ENCODE measurements at regions not wholly inside any gene's neighbourhood (a gene's known extent, or its start where the extent isn't known, plus 50 kb on each side); places are given as distances from the start of the nearest gene placed in this dataset.

DNA sequence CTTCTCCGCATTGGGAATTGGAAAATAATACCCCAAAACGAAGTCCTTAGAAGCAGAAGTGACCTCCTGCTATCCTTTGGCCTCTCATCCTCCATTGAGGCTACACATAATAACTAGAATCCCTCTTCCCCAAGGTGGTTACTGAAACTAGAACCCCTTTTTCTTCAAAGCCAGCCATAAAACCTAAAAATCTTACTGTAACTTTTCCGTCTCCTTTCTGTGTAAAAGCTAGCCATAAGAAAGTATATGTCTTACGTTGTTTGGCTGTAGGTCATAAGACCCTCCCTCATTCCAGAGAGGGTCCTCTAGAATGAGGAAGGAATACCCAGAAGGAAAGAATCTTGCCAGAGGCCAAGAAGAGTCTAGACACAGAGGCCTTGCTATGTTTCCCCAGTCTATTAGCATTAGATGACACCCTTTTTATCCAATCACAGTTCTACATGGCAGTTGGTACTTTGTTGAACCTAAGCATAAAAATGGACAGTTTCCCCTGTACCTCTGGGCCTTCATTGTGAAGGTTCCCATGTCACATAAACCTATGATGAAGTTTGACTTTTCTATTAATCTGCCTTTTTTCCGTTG lies 133.9 kb upstream of the BTN3A2 start:
- no peaks in the 10 kb centered on the region for H3K27me3 ChIP-seq (ENCODE audit: control insufficient read depth, insufficient read depth, low read length)
- DNase-seq (ENCODE audit: low read depth): no peak
- TF ChIP-seq CTCF (IDR thresholded peaks at IDR 0.05; ENCODE audit: insufficient read depth, low read length, poor library complexity, severe bottlenecking): no peak
- no peak overlapping the region for H3K4me3 ChIP-seq (ENCODE audit: low read depth, low read length)
- no peaks in the 10 kb centered on the region for H3K36me3 ChIP-seq (ENCODE audit: control insufficient read depth, insufficient read depth, low read length)

DNA sequence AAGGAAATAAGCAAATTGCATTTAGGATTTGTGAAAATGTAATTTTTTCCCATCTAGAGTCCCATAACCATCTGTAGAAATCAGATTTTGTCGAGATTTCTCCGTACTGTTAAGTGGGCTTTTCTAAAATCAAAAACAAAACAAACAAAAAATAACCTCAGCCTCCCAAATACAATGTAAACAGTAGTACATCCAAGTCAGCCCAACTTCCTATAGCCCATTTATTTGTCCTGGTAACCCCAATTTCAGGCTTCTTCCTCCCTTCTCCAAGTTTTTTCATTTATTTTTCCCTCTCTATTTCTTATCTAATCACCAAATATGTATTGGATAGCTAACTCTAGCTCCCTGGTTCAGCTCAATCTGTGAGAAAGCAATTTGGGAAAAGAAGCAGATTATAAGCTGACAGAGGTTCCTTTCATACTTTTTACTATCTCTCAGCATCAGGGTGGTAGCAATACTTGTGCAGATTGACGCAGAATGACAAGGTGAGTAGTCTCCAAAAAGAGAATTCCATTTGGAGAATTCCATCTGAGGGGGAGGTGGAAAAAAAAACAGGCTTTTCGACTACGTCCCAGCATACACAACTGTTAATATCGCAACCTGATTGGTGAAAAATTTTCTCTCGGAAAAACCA lies 132.6 kb upstream of the BTN3A2 start:
- no peaks in the 10 kb centered on the region for H3K27me3 ChIP-seq (ENCODE audit: control insufficient read depth, insufficient read depth, low read length)
- no peak for TF ChIP-seq CTCF (IDR thresholded peaks at IDR 0.05; ENCODE audit: insufficient read depth, low read length, poor library complexity, severe bottlenecking)
- no peak for DNase-seq (ENCODE audit: low read depth)
- no peak overlapping the region for H3K4me3 ChIP-seq (ENCODE audit: low read depth, low read length)
- no peaks in the 10 kb centered on the region for H3K36me3 ChIP-seq (ENCODE audit: control insufficient read depth, insufficient read depth, low read length)

DNA sequence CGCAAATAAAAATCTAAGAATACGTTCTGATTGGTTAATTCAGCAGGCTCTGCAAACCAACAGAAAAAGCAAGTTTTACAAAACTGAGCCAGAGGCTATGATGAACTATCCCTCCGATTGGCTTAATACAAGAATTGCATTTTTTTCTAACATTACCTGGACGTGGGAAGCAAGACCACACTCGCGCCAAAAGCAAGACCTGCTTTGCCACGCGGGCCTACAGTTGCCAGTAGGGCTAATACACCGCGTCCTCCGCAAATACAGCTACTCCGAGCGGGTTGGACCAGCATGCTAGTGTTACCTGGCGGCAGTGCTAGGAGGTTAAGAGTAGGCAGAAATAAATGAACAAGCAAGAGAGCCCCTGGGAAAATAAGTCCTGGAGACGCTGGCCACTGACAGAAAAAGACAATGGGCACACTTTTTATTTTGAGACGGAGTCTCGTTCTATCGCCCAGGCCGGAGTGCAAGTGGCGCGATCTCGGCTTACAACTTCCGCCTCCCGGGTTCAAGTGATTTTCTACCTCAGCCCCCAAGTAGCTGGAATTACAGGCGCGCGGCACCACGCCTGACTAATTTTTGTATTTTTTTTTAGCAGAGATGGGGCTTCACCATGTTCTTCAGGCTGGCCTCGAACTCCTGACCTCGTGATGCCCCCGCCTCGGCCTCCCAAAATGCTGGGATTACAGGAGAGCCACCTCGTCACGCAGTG lies 131.9 kb upstream of the BTN3A2 start:
- TF ChIP-seq CTCF (IDR thresholded peaks at IDR 0.05; ENCODE audit: insufficient read depth, low read length, poor library complexity, severe bottlenecking): no peak
- no peaks in the 10 kb centered on the region for H3K36me3 ChIP-seq (ENCODE audit: control insufficient read depth, insufficient read depth, low read length)
- peak overlapping the region; percentile 55 for H3K4me3 ChIP-seq (ENCODE audit: low read depth, low read length)
- no peaks in the 10 kb centered on the region for H3K27me3 ChIP-seq (ENCODE audit: control insufficient read depth, insufficient read depth, low read length)
- DNase-seq (ENCODE audit: low read depth): no peak

GRCh38 chr6:26233649-26234420 lies 131.2 kb upstream of the BTN3A2 start:
- Histone ChIP-seq H3K4me3 (ENCODE audit: low read depth, low read length) (peak overlapping the region; percentile 55), H3K27me3 (ENCODE audit: control insufficient read depth, insufficient read depth, low read length) (no peaks in the 10 kb centered on the region), H3K36me3 (ENCODE audit: control insufficient read depth, insufficient read depth, low read length) (no peaks in the 10 kb centered on the region)
- DNase-seq (ENCODE audit: low read depth): no peak
- TF ChIP-seq CTCF (IDR thresholded peaks at IDR 0.05; ENCODE audit: insufficient read depth, low read length, poor library complexity, severe bottlenecking): no peak

GRCh38 chr6:26234421-26235301 lies 130.3 kb upstream of the BTN3A2 start:
- Histone ChIP-seq H3K27me3 (ENCODE audit: control insufficient read depth, insufficient read depth, low read length) (no peaks in the 10 kb centered on the region), H3K4me3 (ENCODE audit: low read depth, low read length) (peak overlapping the region; percentile 55), H3K36me3 (ENCODE audit: control insufficient read depth, insufficient read depth, low read length) (no peaks in the 10 kb centered on the region)
- no peak for TF ChIP-seq CTCF (IDR thresholded peaks at IDR 0.05; ENCODE audit: insufficient read depth, low read length, poor library complexity, severe bottlenecking)
- no peak for DNase-seq (ENCODE audit: low read depth)

Data from kidney epithelial cell (primary cell).